Fibroblast of the aortic adventitia (primary cell): ENCODE measurements at regions not wholly inside any gene's neighbourhood (a gene's known extent, or its start where the extent isn't known, plus 50 kb on each side); places are given as distances from the start of the nearest gene placed in this dataset.
A peak's percentile ranks its signal among the peaks of the same experiment; 100 is the strongest.

ENCODE experiments used
- DNase-seq: peaks from one replicate; pipeline ENCODE4 v3.0.0-alpha.2; 2010; ENCODE audit warnings: low read depth
- H3K4me3 ChIP-seq: 2 replicates; pipeline ENCODE4 v1.5.1; 2011; ENCODE audit warnings: low read depth, mild to moderate bottlenecking, control low read depth, low read length, moderate library complexity
- TF ChIP-seq, protein P1 (sequence below): IDR thresholded peaks from 2 replicates; pipeline ENCODE4 v1.5.1; 2011; ENCODE audit warnings: mild to moderate bottlenecking, low read length, control low read depth, inconsistent platforms; ENCODE audit not compliant: insufficient read depth

DNA sequence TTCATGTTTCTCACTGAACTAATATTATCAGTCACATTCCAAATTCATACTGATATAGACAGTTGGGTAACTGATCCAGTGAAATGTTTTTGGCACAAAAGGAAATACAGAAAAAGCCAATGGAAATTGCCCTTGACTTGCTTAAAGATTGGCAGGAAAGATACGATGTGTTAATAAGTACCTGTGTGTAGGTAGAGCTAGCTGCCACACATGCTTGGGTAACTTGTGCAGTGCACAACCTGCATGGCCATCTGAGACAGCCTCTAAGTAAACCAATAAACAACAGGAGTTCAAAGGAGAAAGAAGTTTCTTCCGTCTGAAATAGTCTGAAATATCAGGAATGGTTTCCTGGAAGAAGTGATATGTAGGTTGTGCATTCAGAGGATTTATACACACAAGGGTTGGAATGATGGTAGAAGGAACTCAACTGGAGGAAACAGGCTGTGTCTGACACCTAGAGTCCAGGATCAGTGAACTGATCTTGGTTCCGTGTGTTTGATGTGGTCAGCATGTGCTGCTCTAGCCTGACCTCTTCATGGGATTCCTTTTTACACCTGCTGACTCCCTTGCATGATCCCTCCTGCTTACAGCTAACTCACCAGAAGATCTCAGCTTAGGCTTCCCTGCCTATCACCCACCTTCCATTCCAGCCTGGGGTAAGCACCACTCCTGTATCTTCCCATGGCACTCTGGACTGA, 81.4 kb upstream of the KRR1 start:
- no peak overlapping the region for H3K4me3 ChIP-seq
- DNase-seq, result no peak
- TF ChIP-seq, protein P1, sequence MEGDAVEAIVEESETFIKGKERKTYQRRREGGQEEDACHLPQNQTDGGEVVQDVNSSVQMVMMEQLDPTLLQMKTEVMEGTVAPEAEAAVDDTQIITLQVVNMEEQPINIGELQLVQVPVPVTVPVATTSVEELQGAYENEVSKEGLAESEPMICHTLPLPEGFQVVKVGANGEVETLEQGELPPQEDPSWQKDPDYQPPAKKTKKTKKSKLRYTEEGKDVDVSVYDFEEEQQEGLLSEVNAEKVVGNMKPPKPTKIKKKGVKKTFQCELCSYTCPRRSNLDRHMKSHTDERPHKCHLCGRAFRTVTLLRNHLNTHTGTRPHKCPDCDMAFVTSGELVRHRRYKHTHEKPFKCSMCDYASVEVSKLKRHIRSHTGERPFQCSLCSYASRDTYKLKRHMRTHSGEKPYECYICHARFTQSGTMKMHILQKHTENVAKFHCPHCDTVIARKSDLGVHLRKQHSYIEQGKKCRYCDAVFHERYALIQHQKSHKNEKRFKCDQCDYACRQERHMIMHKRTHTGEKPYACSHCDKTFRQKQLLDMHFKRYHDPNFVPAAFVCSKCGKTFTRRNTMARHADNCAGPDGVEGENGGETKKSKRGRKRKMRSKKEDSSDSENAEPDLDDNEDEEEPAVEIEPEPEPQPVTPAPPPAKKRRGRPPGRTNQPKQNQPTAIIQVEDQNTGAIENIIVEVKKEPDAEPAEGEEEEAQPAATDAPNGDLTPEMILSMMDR, result no peak

DNA sequence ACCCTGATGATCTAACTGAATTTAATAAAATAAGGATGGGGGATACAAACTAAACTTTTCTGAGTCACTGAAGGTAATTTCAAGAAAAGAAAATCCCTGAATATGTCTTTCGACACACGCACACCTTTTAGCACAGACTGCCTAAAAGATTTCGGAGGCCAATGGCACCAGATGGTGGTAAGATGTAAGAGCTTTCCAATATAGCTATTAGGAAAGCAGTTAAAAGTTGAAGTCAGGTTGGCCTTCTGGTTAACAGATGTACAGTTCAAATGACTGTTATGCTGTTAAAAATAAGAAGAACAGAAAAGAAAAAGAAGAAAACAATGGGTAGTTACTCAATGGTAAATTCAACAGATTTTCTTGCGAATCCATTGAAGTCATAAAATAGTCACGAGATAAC, 80.7 kb upstream of the KRR1 start:
- TF ChIP-seq, protein P1, result no peak
- DNase-seq, result no peak
- H3K4me3 ChIP-seq, result no peak overlapping the region

DNA sequence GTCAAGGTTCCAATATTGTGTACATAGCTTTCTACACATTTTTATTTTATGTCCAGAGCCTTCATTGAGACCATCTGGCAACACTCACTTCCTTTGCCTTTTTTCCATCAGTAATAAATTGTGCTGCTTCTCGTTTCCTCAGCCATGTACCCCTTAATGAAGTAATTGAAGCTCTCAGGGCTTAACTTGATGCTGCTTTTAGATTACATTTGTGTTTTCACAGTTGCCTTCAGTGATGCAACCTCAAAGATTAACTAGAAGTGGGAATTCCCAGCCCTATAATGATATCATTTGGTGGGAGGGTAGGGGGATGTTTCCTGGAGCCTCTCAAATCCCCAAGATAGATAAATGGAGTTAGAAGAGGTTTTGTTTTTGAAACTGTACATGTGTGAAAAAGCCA, 80.2 kb upstream of the KRR1 start:
- peak; percentile 27 for DNase-seq
- TF ChIP-seq, protein P1, result no peak
- no peak overlapping the region for H3K4me3 ChIP-seq

DNA sequence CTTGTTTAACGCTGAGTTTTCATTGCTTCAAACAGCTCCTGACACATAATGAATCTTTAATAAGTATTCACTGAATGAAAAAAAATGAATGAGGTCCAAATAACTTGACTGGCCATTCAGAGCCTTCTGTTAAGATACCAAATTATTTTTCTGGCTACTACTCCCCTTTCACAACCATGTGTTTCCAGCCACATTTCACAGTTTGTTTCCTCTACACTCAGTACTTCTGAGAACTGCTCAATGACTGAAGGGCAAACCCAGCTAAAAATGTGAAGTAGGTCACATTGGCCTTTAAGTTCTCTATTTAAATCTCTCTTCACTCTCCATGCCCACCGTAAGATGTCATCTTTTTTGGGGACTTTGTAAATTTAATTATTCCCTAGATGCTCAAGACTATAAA, 78.4 kb upstream of the KRR1 start:
- H3K4me3 ChIP-seq, result no peak overlapping the region
- TF ChIP-seq, protein P1, result no peak
- no peak for DNase-seq

DNA sequence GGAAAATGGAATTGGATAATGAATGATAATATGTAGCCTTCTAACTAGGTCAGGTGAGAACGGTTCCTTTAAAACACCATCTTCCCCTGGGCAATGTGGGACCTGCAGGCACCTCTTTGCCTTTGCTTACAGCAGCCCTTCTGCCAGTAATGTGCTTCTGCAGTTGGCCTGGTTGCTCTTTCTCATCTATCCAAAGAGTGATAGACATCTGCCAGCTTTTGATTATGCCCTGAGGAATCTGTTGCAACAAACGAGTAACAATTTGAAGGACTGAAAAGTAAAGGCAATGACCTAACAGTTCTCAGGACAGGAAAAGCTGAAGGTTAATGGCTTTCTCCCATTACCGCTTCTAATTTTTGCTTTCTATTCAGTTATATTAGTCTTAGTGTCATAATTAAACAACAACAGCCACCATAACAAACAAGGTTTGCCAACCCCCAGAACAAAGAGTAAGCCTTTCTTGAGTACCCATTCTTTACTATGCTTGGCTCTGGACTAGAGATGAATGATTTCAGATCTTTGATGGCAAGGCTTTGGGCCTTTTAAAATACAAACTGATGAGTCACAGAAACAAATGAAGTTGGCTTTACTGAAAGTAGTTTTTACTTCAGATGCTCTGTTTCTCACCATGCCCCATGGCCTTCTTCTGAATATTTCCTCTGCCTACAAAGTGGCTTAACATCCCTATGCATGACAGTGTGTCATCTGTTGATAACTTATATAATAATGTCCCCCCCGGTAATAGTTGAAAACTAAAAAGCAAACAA, 76.1 kb upstream of the KRR1 start:
- TF ChIP-seq, protein P1, result no peak
- DNase-seq, result peak; percentile 54
- no peak overlapping the region for H3K4me3 ChIP-seq

DNA sequence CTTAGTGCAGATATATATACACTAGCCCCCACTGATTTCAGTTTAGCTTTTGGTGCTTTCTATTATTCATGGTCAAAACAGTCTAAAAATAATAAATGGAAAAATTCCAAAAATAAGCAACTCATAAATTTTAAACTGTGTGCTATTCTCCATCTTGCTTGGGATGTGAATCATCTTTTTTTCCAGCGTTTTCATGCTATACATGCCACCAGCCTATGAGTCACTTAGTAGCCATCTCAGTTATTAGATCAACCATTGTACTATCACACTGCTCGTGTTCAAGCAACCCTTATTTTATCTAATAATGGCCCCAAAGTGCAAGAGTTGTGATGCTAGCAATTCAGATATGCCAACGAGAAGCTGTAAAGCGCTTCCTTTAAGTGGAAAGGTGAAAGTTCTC, 73.9 kb upstream of the KRR1 start:
- peak; percentile 85 for DNase-seq

More for the DNA sequence above, 73.9 kb upstream of the KRR1 start:
- TF ChIP-seq, protein P1, result no peak
- H3K4me3 ChIP-seq, result no peak overlapping the region
